Left ventricle myocardium inferior (tissue), 1 donor: ENCODE measurements at regions not wholly inside any gene's neighbourhood (a gene's known extent, or its start where the extent isn't known, plus 50 kb on each side); places are given as distances from the start of the nearest gene placed in this dataset.

Source experiments
- DNase-seq: peaks from one replicate; pipeline ENCODE4 v3.0.0-alpha.2; 2020
- H3K27ac ChIP-seq: fragments of 200-600 bp; replicated peaks from 2 replicates; pipeline ENCODE4 v1.8.0; 2021
- H3K27me3 ChIP-seq: fragments of 200-600 bp; 2 replicates; pipeline ENCODE4 v1.8.0; 2021; ENCODE audit warnings: low read depth
- H3K36me3 ChIP-seq: fragments of 200-600 bp; 2 replicates; pipeline ENCODE4 v1.8.0; 2021
- H3K4me1 ChIP-seq: fragments of 200-600 bp; 2 replicates; pipeline ENCODE4 v1.8.0; 2021
- H3K4me3 ChIP-seq: fragments of 200-600 bp; 2 replicates; pipeline ENCODE4 v1.8.0; 2021; ENCODE audit warnings: mild to moderate bottlenecking, moderate library complexity
- H3K9me3 ChIP-seq: fragments of 200-600 bp; replicated peaks from 2 replicates; pipeline ENCODE4 v1.8.0; 2021
- intact Hi-C: fragments of 100-400 bp; cut with micrococcal nuclease; formaldehyde crosslinking; loops from one replicate; pipeline ENCODE4 v1.11.0; 2022
- TF ChIP-seq, protein P1 (sequence below): fragments of 200-600 bp; IDR thresholded peaks from 2 replicates; pipeline ENCODE4 v1.8.0; 2021; ENCODE audit warnings: antibody characterized with exemption, mild to moderate bottlenecking, borderline replicate concordance
- donor health status: DM: no; HTN: yes; CAD: no; lungs with severe emphysema.

DNA sequence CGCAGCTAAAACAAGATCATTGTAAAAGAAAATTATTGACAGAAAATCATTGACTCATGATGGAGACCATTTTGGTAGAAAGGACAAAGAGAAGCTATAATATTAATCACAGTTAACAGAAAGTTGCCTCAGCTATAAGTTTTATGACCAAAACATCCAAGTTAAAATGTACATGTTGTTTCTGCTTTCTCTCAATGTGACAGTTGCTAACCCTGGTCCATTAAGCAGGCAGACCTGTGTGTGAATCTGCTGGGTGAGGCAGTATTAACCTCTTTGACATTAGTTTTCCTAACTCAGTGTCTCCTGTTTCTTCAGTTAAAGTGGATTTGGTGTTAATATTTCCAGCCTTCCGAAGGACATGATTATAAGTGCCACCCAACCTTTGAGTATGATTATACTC lies 94.8 kb upstream of the DCLK2 start:
- Histone ChIP-seq H3K27ac (no peak overlapping the region), H3K36me3 (no peaks in the 10 kb centered on the region), H3K9me3 (no peaks in the 10 kb centered on the region), H3K4me3 (no peak overlapping the region), H3K4me1 (peaks cover 16% of the 10 kb centered on the region), H3K27me3 (no peaks in the 10 kb centered on the region)
- intact Hi-C loops: no loop called here
- TF ChIP-seq, protein P1, sequence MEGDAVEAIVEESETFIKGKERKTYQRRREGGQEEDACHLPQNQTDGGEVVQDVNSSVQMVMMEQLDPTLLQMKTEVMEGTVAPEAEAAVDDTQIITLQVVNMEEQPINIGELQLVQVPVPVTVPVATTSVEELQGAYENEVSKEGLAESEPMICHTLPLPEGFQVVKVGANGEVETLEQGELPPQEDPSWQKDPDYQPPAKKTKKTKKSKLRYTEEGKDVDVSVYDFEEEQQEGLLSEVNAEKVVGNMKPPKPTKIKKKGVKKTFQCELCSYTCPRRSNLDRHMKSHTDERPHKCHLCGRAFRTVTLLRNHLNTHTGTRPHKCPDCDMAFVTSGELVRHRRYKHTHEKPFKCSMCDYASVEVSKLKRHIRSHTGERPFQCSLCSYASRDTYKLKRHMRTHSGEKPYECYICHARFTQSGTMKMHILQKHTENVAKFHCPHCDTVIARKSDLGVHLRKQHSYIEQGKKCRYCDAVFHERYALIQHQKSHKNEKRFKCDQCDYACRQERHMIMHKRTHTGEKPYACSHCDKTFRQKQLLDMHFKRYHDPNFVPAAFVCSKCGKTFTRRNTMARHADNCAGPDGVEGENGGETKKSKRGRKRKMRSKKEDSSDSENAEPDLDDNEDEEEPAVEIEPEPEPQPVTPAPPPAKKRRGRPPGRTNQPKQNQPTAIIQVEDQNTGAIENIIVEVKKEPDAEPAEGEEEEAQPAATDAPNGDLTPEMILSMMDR: no peak
- DNase-seq: no peak

DNA sequence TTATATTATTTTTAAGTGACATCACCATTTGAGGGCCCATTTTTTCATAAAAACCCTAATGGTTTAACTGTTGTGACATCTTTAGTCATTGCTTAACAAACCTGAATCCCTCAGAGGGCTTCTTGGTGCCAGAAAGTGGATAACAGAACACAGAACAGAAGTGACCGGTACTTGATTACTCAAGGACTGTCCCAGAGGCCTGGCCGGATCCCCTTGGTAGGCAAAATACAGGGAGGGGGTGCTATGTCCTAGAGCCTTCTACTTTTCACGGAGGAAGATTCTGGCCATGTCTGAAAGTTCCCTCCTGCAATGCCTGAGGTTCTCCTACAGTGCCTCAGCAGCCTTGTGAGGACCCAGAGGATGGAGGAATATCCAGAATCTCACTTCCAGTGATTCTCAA lies 94.3 kb upstream of the DCLK2 start:
- Histone ChIP-seq H3K27me3 (no peaks in the 10 kb centered on the region), H3K27ac (no peak overlapping the region), H3K36me3 (no peaks in the 10 kb centered on the region), H3K9me3 (no peaks in the 10 kb centered on the region), H3K4me1 (peaks cover 16% of the 10 kb centered on the region), H3K4me3 (no peak overlapping the region)
- no peak for DNase-seq
- intact Hi-C loops: no loop called here
- TF ChIP-seq, protein P1: no peak

DNA sequence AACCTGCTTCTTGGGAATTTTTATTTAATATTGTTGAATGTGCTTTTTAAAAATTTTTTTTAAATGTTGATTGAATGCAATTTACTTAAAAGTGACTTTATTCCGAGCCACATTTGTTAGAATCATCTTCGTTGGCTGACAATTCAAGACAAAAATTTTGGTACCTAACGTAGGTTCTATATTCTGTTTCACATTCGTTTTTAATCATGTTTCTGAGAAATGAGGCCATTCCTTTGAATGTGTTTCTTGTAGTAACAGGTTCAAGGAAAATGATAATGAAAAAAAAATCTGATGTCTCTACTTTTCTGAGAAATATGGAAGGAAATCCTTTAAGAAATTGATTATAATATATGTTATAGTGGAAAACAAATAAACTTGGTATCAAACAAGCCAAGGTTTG lies 92.3 kb upstream of the DCLK2 start:
- intact Hi-C loops: no loop called here
- H3K9me3 ChIP-seq: no peaks in the 10 kb centered on the region
- TF ChIP-seq, protein P1: no peak

DNA sequence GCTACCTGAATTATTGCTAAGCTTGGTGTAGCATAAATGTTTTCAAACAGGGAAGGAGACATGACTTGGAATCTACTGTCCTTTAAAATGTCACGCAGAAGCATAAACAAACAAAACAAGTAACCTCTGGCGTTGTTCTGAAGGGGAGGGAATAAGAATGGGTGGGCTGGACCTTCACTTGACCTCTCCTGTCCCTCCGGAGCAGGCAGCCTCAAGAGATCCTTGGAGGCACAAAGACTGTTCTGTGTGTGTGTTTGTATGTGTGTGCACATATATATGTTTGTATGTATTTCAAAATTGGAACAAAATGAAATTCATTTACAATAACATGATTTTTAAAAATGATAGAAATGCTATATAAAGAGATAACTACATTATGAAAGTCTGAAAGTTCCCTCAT lies 91.3 kb upstream of the DCLK2 start:
- H3K9me3 ChIP-seq: no peaks in the 10 kb centered on the region
- no peak overlapping the region for H3K27ac ChIP-seq
- DNase-seq: no peak
- no peaks in the 10 kb centered on the region for H3K27me3 ChIP-seq
- H3K4me3 ChIP-seq: no peak overlapping the region
- intact Hi-C loops: no loop called here
- no peaks in the 10 kb centered on the region for H3K36me3 ChIP-seq
- peaks cover 16% of the 10 kb centered on the region for H3K4me1 ChIP-seq
- TF ChIP-seq, protein P1: no peak

More for the DNA sequence above, 92.3 kb upstream of the DCLK2 start:
- Histone ChIP-seq H3K4me1 (peaks cover 16% of the 10 kb centered on the region), H3K4me3 (no peak overlapping the region), H3K27me3 (no peaks in the 10 kb centered on the region), H3K36me3 (no peaks in the 10 kb centered on the region), H3K27ac (no peak overlapping the region)
- no peak for DNase-seq

DNA sequence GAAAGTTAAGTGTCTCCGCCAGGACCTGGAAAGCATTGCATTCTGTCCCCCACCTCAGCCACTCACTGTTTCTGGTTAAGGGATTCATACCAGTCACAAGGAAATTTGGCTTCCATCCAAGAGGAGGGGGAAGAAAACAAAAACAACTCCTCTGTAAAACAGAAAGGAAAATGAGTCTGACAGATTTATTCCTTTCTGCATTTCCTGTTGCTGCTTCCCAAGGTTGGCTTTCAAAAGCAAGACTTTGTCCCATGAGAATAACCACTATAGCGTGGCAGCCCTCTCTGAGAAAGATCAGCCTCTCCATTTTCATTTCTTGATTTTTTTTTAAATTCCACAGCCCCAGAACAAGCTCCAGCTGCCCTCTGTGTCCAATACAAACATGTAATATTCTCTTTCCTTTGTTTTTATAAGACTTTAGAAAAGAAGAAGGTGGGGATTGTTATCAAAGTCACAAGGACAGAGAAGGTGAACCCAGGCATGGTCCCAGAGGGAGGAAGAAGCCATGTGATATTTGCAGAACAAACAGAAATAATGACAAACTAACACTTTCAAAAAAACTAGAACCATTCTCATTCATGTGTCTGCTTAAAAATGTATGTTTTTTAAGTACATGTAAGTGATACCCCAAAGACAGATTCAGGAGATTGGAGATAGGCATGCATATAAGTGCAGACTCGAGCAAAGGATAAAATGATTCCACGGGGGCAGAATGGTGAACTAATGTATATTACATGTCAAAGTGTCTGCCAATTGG lies 90.7 kb upstream of the DCLK2 start:
- H3K27ac ChIP-seq: no peak overlapping the region
- intact Hi-C loops: no loop called here
- peaks cover 16% of the 10 kb centered on the region for H3K4me1 ChIP-seq
- no peaks in the 10 kb centered on the region for H3K27me3 ChIP-seq
- no peaks in the 10 kb centered on the region for H3K9me3 ChIP-seq
- TF ChIP-seq, protein P1: no peak
- DNase-seq: no peak
- H3K36me3 ChIP-seq: no peaks in the 10 kb centered on the region
- no peak overlapping the region for H3K4me3 ChIP-seq

DNA sequence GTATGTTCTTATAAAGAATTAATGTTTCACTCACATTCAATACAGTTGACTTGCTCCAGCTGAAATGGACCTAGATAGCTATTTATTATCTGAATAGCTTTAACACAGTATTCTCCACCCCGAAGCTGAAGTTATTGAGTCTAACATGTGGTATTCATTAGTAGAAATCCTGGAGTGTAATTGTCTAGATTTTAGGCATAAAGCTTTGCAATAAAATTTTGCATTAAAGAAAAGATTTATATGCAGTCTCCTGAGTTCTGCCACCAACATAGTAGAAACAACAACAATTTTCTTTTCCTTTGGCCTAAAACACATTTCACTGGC lies 90.2 kb upstream of the DCLK2 start:
- intact Hi-C loops: no loop called here
- Histone ChIP-seq H3K27me3 (no peaks in the 10 kb centered on the region), H3K9me3 (no peaks in the 10 kb centered on the region), H3K4me1 (peaks cover 16% of the 10 kb centered on the region), H3K36me3 (no peaks in the 10 kb centered on the region), H3K4me3 (no peak overlapping the region), H3K27ac (no peak overlapping the region)
- DNase-seq: no peak
- TF ChIP-seq, protein P1: no peak
